ENCODE measurements at regions not wholly inside any gene's neighbourhood (a gene's known extent, or its start where the extent isn't known, plus 50 kb on each side); places are given as distances from the start of the nearest gene placed in this dataset.

DNA sequence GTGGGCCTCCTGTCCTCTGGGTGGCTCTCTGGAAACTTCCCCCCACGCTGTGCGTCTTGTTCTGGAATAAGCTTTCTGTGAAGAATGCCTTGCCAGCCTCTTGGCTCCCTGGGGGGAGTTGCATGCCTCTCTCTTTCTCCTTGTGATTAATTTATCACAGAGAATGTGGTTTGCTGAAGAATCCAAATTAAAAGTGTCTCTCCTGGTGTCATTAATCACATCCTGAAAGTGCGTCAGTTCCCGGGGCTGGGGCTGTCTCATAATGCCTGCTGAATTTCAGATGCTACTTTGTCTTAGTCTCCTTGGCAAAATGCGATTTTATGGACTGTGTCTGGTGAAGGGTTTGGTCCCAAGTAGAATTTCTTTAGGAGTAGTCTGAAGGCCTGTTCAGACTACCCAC lies 787.7 kb upstream of the TMEM132C start:
- Histone ChIP-seq H2AFZ (ENCODE audit: low read depth, low read length) (no peak overlapping the region), H3K36me3 (ENCODE audit: insufficient read depth, low read length) (no peaks in the 10 kb centered on the region), H3K4me2 (ENCODE audit: low read length) (no peak overlapping the region), H3F3A (ENCODE audit: insufficient read depth, low read length, poor library complexity, severe bottlenecking) (no peaks in the 10 kb centered on the region), H3K27ac (ENCODE audit: low read length) (no peak overlapping the region), H3K4me3 (ENCODE audit: low read length) (no peak overlapping the region), H3K9ac (ENCODE audit: low read length) (no peak overlapping the region), H3K27me3 (ENCODE audit: insufficient read depth, low read depth, low read length) (no peaks in the 10 kb centered on the region), H3K9me2 (ENCODE audit: insufficient read depth, low read length) (no peaks in the 10 kb centered on the region), H3K9me3 (ENCODE audit: low read length) (no peaks in the 10 kb centered on the region), H3K79me2 (replicated peaks; ENCODE audit: insufficient read depth, low read length) (no peaks in the 10 kb centered on the region), H4K20me1 (ENCODE audit: insufficient read depth) (no peaks in the 10 kb centered on the region)
- TF ChIP-seq, protein P1, sequence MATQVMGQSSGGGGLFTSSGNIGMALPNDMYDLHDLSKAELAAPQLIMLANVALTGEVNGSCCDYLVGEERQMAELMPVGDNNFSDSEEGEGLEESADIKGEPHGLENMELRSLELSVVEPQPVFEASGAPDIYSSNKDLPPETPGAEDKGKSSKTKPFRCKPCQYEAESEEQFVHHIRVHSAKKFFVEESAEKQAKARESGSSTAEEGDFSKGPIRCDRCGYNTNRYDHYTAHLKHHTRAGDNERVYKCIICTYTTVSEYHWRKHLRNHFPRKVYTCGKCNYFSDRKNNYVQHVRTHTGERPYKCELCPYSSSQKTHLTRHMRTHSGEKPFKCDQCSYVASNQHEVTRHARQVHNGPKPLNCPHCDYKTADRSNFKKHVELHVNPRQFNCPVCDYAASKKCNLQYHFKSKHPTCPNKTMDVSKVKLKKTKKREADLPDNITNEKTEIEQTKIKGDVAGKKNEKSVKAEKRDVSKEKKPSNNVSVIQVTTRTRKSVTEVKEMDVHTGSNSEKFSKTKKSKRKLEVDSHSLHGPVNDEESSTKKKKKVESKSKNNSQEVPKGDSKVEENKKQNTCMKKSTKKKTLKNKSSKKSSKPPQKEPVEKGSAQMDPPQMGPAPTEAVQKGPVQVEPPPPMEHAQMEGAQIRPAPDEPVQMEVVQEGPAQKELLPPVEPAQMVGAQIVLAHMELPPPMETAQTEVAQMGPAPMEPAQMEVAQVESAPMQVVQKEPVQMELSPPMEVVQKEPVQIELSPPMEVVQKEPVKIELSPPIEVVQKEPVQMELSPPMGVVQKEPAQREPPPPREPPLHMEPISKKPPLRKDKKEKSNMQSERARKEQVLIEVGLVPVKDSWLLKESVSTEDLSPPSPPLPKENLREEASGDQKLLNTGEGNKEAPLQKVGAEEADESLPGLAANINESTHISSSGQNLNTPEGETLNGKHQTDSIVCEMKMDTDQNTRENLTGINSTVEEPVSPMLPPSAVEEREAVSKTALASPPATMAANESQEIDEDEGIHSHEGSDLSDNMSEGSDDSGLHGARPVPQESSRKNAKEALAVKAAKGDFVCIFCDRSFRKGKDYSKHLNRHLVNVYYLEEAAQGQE (IDR thresholded peaks at IDR 0.05; ENCODE audit: borderline replicate concordance), result no peak
- no peak for TF ChIP-seq TAF1 (IDR thresholded peaks at IDR 0.05; ENCODE audit: low read depth)
- TF ChIP-seq SMC3 (conservative IDR thresholded peaks at IDR 0.05; ENCODE audit: poor library complexity), result no peak
- TF ChIP-seq EZH2 (IDR thresholded peaks at IDR 0.05; ENCODE audit: borderline replicate concordance, insufficient read depth, low read length, poor library complexity, severe bottlenecking), result no peak
- TF ChIP-seq EP300 (conservative IDR thresholded peaks at IDR 0.05; ENCODE audit: poor library complexity, severe bottlenecking), result no peak
- TF ChIP-seq, protein P2, sequence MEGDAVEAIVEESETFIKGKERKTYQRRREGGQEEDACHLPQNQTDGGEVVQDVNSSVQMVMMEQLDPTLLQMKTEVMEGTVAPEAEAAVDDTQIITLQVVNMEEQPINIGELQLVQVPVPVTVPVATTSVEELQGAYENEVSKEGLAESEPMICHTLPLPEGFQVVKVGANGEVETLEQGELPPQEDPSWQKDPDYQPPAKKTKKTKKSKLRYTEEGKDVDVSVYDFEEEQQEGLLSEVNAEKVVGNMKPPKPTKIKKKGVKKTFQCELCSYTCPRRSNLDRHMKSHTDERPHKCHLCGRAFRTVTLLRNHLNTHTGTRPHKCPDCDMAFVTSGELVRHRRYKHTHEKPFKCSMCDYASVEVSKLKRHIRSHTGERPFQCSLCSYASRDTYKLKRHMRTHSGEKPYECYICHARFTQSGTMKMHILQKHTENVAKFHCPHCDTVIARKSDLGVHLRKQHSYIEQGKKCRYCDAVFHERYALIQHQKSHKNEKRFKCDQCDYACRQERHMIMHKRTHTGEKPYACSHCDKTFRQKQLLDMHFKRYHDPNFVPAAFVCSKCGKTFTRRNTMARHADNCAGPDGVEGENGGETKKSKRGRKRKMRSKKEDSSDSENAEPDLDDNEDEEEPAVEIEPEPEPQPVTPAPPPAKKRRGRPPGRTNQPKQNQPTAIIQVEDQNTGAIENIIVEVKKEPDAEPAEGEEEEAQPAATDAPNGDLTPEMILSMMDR (IDR thresholded peaks at IDR 0.05; ENCODE audit: poor library complexity, severe bottlenecking), result no peak
- TF ChIP-seq RAD21 (conservative IDR thresholded peaks at IDR 0.05), result no peak
- no peak for TF ChIP-seq MXI1 (conservative IDR thresholded peaks at IDR 0.05; ENCODE audit: poor library complexity, severe bottlenecking)
- no peak for TF ChIP-seq POLR2AphosphoS5 (IDR thresholded peaks at IDR 0.05)

DNA sequence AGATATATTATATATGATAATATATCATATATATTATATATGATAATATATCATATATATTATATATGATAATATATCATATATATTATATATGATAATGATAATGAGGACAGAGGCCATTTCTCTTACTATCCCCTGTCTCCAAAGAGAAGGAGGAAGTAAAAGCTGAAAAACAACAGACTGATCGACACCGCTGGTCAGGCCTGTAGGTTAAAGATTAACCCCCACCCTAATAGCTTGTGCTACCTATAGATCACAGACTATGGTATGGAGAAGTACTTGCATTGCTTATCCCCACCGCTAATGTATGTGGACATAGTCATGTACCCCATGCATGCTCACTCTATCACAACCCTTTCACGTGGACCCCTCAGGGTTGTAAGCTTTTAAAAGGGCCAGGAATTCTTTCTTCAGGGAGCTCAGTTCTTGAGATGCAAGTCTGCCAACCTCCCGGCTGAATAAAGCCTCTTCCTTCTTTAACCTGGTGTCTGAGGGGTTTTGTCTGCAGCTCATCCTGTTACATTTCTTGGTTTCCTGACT lies 786.1 kb upstream of the TMEM132C start:
- H4K20me1 ChIP-seq (ENCODE audit: insufficient read depth), result no peaks in the 10 kb centered on the region
- no peaks in the 10 kb centered on the region for H3K79me2 ChIP-seq (replicated peaks; ENCODE audit: insufficient read depth, low read length)
- H2AFZ ChIP-seq (ENCODE audit: low read depth, low read length), result no peak overlapping the region
- no peaks in the 10 kb centered on the region for H3F3A ChIP-seq (ENCODE audit: insufficient read depth, low read length, poor library complexity, severe bottlenecking)
- H3K9ac ChIP-seq (ENCODE audit: low read length), result no peak overlapping the region
- no peaks in the 10 kb centered on the region for H3K9me2 ChIP-seq (ENCODE audit: insufficient read depth, low read length)
- H3K4me3 ChIP-seq (ENCODE audit: low read length), result no peak overlapping the region
- no peaks in the 10 kb centered on the region for H3K9me3 ChIP-seq (ENCODE audit: low read length)
- H3K27me3 ChIP-seq (ENCODE audit: insufficient read depth, low read depth, low read length), result no peaks in the 10 kb centered on the region
- TF ChIP-seq SMC3 (conservative IDR thresholded peaks at IDR 0.05; ENCODE audit: poor library complexity) (no peak), RAD21 (conservative IDR thresholded peaks at IDR 0.05) (no peak), EZH2 (IDR thresholded peaks at IDR 0.05; ENCODE audit: borderline replicate concordance, insufficient read depth, low read length, poor library complexity, severe bottlenecking) (no peak), MXI1 (conservative IDR thresholded peaks at IDR 0.05; ENCODE audit: poor library complexity, severe bottlenecking) (no peak), EP300 (conservative IDR thresholded peaks at IDR 0.05; ENCODE audit: poor library complexity, severe bottlenecking) (no peak), TAF1 (IDR thresholded peaks at IDR 0.05; ENCODE audit: low read depth) (no peak), POLR2AphosphoS5 (IDR thresholded peaks at IDR 0.05) (no peak)
- TF ChIP-seq, protein P1 (IDR thresholded peaks at IDR 0.05; ENCODE audit: borderline replicate concordance), result no peak
- TF ChIP-seq, protein P2 (IDR thresholded peaks at IDR 0.05; ENCODE audit: poor library complexity, severe bottlenecking), result no peak
- no peak overlapping the region for H3K4me2 ChIP-seq (ENCODE audit: low read length)
- H3K36me3 ChIP-seq (ENCODE audit: insufficient read depth, low read length), result no peaks in the 10 kb centered on the region
- H3K27ac ChIP-seq (ENCODE audit: low read length), result no peak overlapping the region
